ENCODE measurements at regions not wholly inside any gene's neighbourhood (a gene's known extent, or its start where the extent isn't known, plus 50 kb on each side); places are given as distances from the start of the nearest gene placed in this dataset.

DNA sequence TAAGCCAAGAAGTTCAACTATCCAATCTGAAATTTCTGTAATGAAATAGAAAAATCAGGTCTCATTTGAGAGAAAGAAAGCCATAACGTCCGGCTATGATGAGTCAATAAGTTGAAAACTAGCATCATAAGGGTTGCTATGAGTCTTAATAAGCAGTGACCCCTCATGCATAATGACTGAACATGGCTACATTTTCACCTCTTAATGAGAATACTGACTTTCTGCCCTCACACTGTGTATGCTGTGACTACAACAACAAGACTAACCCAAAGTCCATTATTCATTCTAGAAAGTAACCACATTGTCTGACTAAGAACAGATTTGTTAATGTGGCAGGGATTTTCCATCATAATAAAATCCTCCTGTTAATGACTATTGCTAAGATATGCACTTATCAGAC lies 884.0 kb upstream of the CADM2 start:
- TF ChIP-seq, protein P1, sequence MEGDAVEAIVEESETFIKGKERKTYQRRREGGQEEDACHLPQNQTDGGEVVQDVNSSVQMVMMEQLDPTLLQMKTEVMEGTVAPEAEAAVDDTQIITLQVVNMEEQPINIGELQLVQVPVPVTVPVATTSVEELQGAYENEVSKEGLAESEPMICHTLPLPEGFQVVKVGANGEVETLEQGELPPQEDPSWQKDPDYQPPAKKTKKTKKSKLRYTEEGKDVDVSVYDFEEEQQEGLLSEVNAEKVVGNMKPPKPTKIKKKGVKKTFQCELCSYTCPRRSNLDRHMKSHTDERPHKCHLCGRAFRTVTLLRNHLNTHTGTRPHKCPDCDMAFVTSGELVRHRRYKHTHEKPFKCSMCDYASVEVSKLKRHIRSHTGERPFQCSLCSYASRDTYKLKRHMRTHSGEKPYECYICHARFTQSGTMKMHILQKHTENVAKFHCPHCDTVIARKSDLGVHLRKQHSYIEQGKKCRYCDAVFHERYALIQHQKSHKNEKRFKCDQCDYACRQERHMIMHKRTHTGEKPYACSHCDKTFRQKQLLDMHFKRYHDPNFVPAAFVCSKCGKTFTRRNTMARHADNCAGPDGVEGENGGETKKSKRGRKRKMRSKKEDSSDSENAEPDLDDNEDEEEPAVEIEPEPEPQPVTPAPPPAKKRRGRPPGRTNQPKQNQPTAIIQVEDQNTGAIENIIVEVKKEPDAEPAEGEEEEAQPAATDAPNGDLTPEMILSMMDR (IDR thresholded peaks at IDR 0.05; ENCODE audit: low read length), result no peak
- TF ChIP-seq EZH2phosphoT487 (IDR thresholded peaks at IDR 0.05; ENCODE audit: low read length), result no peak
